ENCODE measurements at regions not wholly inside any gene's neighbourhood (a gene's known extent, or its start where the extent isn't known, plus 50 kb on each side); places are given as distances from the start of the nearest gene placed in this dataset.
"Not testable (repeated sequence)": the region's sequence is repeated elsewhere in the genome, so short reads cannot be mapped to it uniquely, and the experiment has no call there.

GRCh38 chr12:83933615-83934014, 979.0 kb downstream of the SLC6A15 start:
- TF ChIP-seq CTCF (IDR thresholded peaks at IDR 0.05) (no peak), POLR2A (IDR thresholded peaks at IDR 0.05) (no peak)
- Histone ChIP-seq H3K9me3 (no peaks in the 10 kb centered on the region), H3K27me3 (no peaks in the 10 kb centered on the region), H3K4me1 (no peaks in the 10 kb centered on the region), H3K27ac (no peak overlapping the region), H3K4me3 (no peak overlapping the region), H3K36me3 (replicated peaks in 1 of 2; ENCODE audit: insufficient read depth in 1 of 2, low read depth in 2 of 2) (no peaks in the 10 kb centered on the region)
- intact Hi-C loops (cut with DNase I), result no loop called here
- ATAC-seq, result no peak
- DNase-seq, result no peak

GRCh38 chr12:83932011-83932410, 980.6 kb downstream of the SLC6A15 start:
- WGBS, 2 donors, result 60 to 64% methylated on average over 4 of the region's 4 CpGs
- DNase-seq, result no peak
- Histone ChIP-seq H3K4me3 (no peak overlapping the region), H3K27me3 (no peaks in the 10 kb centered on the region), H3K9me3 (no peaks in the 10 kb centered on the region), H3K27ac (no peak overlapping the region), H3K4me1 (no peaks in the 10 kb centered on the region), H3K36me3 (replicated peaks in 1 of 2; ENCODE audit: insufficient read depth in 1 of 2, low read depth in 2 of 2) (no peaks in the 10 kb centered on the region)
- TF ChIP-seq CTCF (IDR thresholded peaks at IDR 0.05) (no peak), POLR2A (IDR thresholded peaks at IDR 0.05) (no peak)
- no peak for ATAC-seq
- intact Hi-C loops (cut with DNase I), result no loop called here

- Histone ChIP-seq H3K4me3 (no peak overlapping the region), H3K36me3 (replicated peaks in 1 of 2; ENCODE audit: insufficient read depth in 1 of 2, low read depth in 2 of 2) (no peaks in the 10 kb centered on the region), H3K9me3 (no peaks in the 10 kb centered on the region), H3K27ac (no peak overlapping the region), H3K27me3 (no peaks in the 10 kb centered on the region), H3K4me1 (no peaks in the 10 kb centered on the region)
- intact Hi-C loops (cut with DNase I), result no loop called here
- DNase-seq, result no peak
- TF ChIP-seq POLR2A (IDR thresholded peaks at IDR 0.05), result no peak
- TF ChIP-seq CTCF (IDR thresholded peaks at IDR 0.05), result no peak
- ATAC-seq, result no peak
Observed at GRCh38 chr12:83931451-83931850, 981.1 kb downstream of the SLC6A15 start.

- DNase-seq; H3K27me3 ChIP-seq; intact Hi-C loops (cut with DNase I); ATAC-seq; H3K36me3 ChIP-seq (replicated peaks in 1 of 2; ENCODE audit: insufficient read depth in 1 of 2, low read depth in 2 of 2); H3K27ac ChIP-seq; H3K9me3 ChIP-seq; H3K4me3 ChIP-seq; H3K4me1 ChIP-seq: not testable (repeated sequence)
- WGBS, 2 donors, result 59 to 64% methylated on average over 13 of the region's 13 CpGs
Observed at GRCh38 chr12:83929792-83930191, 982.8 kb downstream of the SLC6A15 start.

GRCh38 chr12:83920821-83921547, 991.6 kb downstream of the SLC6A15 start:
- no peaks in the 10 kb centered on the region for H3K9me3 ChIP-seq
- no peak for ATAC-seq
- H3K4me3 ChIP-seq, result no peak overlapping the region
- DNase-seq, result no peak
- 87 to 96% methylated on average over 2 of the region's 2 CpGs for WGBS, 2 donors
- intact Hi-C loops (cut with DNase I), result no loop called here
- H3K27me3 ChIP-seq, result no peaks in the 10 kb centered on the region
- TF ChIP-seq CTCF (IDR thresholded peaks at IDR 0.05), result no peak
- no peak for TF ChIP-seq POLR2A (IDR thresholded peaks at IDR 0.05)
- no peaks in the 10 kb centered on the region for H3K36me3 ChIP-seq (replicated peaks in 1 of 2; ENCODE audit: insufficient read depth in 1 of 2, low read depth in 2 of 2)
- H3K4me1 ChIP-seq, result no peaks in the 10 kb centered on the region
- H3K27ac ChIP-seq, result no peak overlapping the region
